ENCODE measurements at regions not wholly inside any gene's neighbourhood (a gene's known extent, or its start where the extent isn't known, plus 50 kb on each side); places are given as distances from the start of the nearest gene placed in this dataset.
A peak's percentile ranks its signal among the peaks of the same experiment; 100 is the strongest.
"Not testable (repeated sequence)": the region's sequence is repeated elsewhere in the genome, so short reads cannot be mapped to it uniquely, and the experiment has no call there.

GRCh38 chr1:194358208-194358581 lies 1171.8 kb upstream of the B3GALT2 start (continued):
- no peak for TF ChIP-seq THRA (IDR thresholded peaks at IDR 0.05)

- H3K79me2 ChIP-seq (ENCODE audit: control insufficient read depth, insufficient read depth, low read length); H3K9me1 ChIP-seq (ENCODE audit: control insufficient read depth, insufficient read depth, low read length); in situ Hi-C loops (cut with MboI); H3K27me3 ChIP-seq (ENCODE audit: control insufficient read depth in 2 of 2, insufficient read depth in 2 of 2, low read length in 2 of 2); H3K9me3 ChIP-seq (replicated peaks; ENCODE audit: control insufficient read depth, insufficient read depth, low read depth, low read length); intact Hi-C loops (cut with micrococcal nuclease); CTCF ChIA-PET (ENCODE audit: low intra/inter-chr PET ratio); POLR2A ChIA-PET; H3K36me3 ChIP-seq (ENCODE audit: control insufficient read depth, insufficient read depth, low read length); H3K4me1 ChIP-seq (replicated peaks in 1 of 2; ENCODE audit: control insufficient read depth in 2 of 2, insufficient read depth in 2 of 2, low read length in 2 of 2); H4K20me1 ChIP-seq (replicated peaks; ENCODE audit: control insufficient read depth, insufficient read depth, low read length); FAIRE-seq: not testable (repeated sequence)
- peak; percentile 82 for ATAC-seq
- Histone ChIP-seq H3K4me3 (peak overlapping the region; percentile 29), H3K4me2 (ENCODE audit: insufficient read depth, low read length) (peak overlapping the region; percentile 32; the same call in 1 of the 2 replicates), H3K9ac (ENCODE audit: insufficient read depth in 1 of 2, low read depth in 2 of 2, low read length in 2 of 2) (peak overlapping the region in 1 of 2 experiments; percentile 42; a peak in 2 of 4 replicates), H3K27ac (ENCODE audit: extremely low read depth, low read depth, low read length) (peak overlapping the region; percentile 33; the same call in 2 of the 3 replicates), H2AFZ (ENCODE audit: low read depth, low read length) (peak overlapping the region; percentile 47)
- DNase-seq (ENCODE audit: extremely low read depth in 1 of 4, low spot score in 3 of 4), result peak in 1 of 4 experiments; percentile 68
- TSS peak; percentile 70 for BruUV-seq (replicated peaks)
- peak; percentile 23; the same call in 1 of the 2 replicates for TF ChIP-seq PML (IDR thresholded peaks at IDR 0.05; ENCODE audit: low read length)
- TF ChIP-seq RBFOX2 (IDR thresholded peaks at IDR 0.05; ENCODE audit: low read depth, low read length), result peak; percentile 75
- peak; percentile 13; the same call in 1 of the 2 replicates for TF ChIP-seq PHF8 (IDR thresholded peaks at IDR 0.05; ENCODE audit: borderline replicate concordance, low read length)
- peak; percentile 64 for TF ChIP-seq TAF7 (tag; IDR thresholded peaks at IDR 0.05)
- TF ChIP-seq POLR2A (conservative IDR thresholded peaks at IDR 0.05), result peak; percentile 85
- peak; percentile 55; the same call in 1 of the 2 replicates for TF ChIP-seq SUPT5H (IDR thresholded peaks at IDR 0.05)
- TF ChIP-seq MAZ (CRISPR knock-in tag; conservative IDR thresholded peaks at IDR 0.05 in 1 of 2, IDR thresholded peaks at IDR 0.05 in 1 of 2), result peak in 1 of 2 experiments; percentile 50; a peak in 1 of 4 replicates
- TF ChIP-seq NFYB (IDR thresholded peaks at IDR 0.05; ENCODE audit: extremely low read depth, insufficient read length), result peak; percentile 70
- peak; percentile 89 for TF ChIP-seq POLR2H (tag; IDR thresholded peaks at IDR 0.05; ENCODE audit: low read depth)
- peak; percentile 16 for TF ChIP-seq TBP (optimal IDR thresholded peaks at IDR 0.05; ENCODE audit: low read depth, low read length)
- TF ChIP-seq POLR2B (IDR thresholded peaks at IDR 0.05; ENCODE audit: low read depth, partially characterized antibody), result peak; percentile 68
- 0 out of 2 replicates have a peak, but pooled peaks have one; percentile 33 for TF ChIP-seq GTF2A2 (tag; IDR thresholded peaks at IDR 0.05)
- TF ChIP-seq POLR2AphosphoS5 (IDR thresholded peaks at IDR 0.05; ENCODE audit: control insufficient read depth, insufficient read depth, low read depth, low read length), result 0 out of 2 replicates have a peak, but pooled peaks have one; percentile 34
- 9% methylated on average over 21 of the region's 25 CpGs for WGBS (ENCODE audit: insufficient coverage, low coverage, missing lambda C conversion rate)
Observed at GRCh38 chr1:194357573-194358207, 1171.3 kb upstream of the B3GALT2 start.

Data from K562 (cell line).